GM13977 (cell line): ENCODE measurements at regions not wholly inside any gene's neighbourhood (a gene's known extent, or its start where the extent isn't known, plus 50 kb on each side); places are given as distances from the start of the nearest gene placed in this dataset.

Experiments
- DNase-seq: peaks from one replicate; pipeline ENCODE4 v3.0.0; 2012; ENCODE audit warnings: low spot score
- CTCF ChIP-seq: IDR thresholded peaks from 2 replicates; pipeline ENCODE4 v1.5.1; 2012; ENCODE audit warnings: mild to moderate bottlenecking, control low read depth; ENCODE audit not compliant: insufficient read depth; ENCODE audit errors: extremely low read depth, missing control alignments
- in situ Hi-C: fragments of 300-500 bp; cut with MboI; formaldehyde crosslinking; loops from one replicate; pipeline ENCODE4 v1.12.0; 2022; ENCODE audit warnings: low sequenced_read_pairs, low pct_unique_long_range_greater_than_20kb, mixed read lengths, inconsistent platforms; ENCODE audit not compliant: unreplicated experiment

GRCh38 chr10:36573246-36573645, 552.2 kb upstream of the ANKRD30A start:
- no peak for DNase-seq
- TF ChIP-seq CTCF = no peak

GRCh38 chr10:36564433-36564832, 561.0 kb upstream of the ANKRD30A start:
- DNase-seq = no peak
- in situ Hi-C loops = no loop called here
- no peak for TF ChIP-seq CTCF

More at GRCh38 chr10:36573246-36573645, 552.2 kb upstream of the ANKRD30A start:
- in situ Hi-C loops = no loop called here

- in situ Hi-C loops = no loop called here
Measured at GRCh38 chr10:36559412-36560400, 565.7 kb upstream of the ANKRD30A start.

GRCh38 chr10:36556468-36556867, 568.9 kb upstream of the ANKRD30A start:
- no peak for DNase-seq
- in situ Hi-C loops = no loop called here
- no peak for TF ChIP-seq CTCF

More at GRCh38 chr10:36559412-36560400, 565.7 kb upstream of the ANKRD30A start:
- no peak for TF ChIP-seq CTCF
- DNase-seq = no peak

GRCh38 chr10:36555036-36555435, 570.4 kb upstream of the ANKRD30A start:
- DNase-seq = no peak
- TF ChIP-seq CTCF = no peak
- in situ Hi-C loops = no loop called here

- no peak for DNase-seq
Measured at GRCh38 chr10:36547965-36548364, 577.4 kb upstream of the ANKRD30A start.

More at GRCh38 chr10:36547965-36548364, 577.4 kb upstream of the ANKRD30A start:
- TF ChIP-seq CTCF = no peak
- in situ Hi-C loops = no loop called here
